Activated CD4-positive, alpha-beta T cell treated with anti-CD3 and anti-CD28 coated beads, Interleukin-2, amount 50 U/mL, for 48 hours (primary cell): ENCODE measurements at regions not wholly inside any gene's neighbourhood (a gene's known extent, or its start where the extent isn't known, plus 50 kb on each side); places are given as distances from the start of the nearest gene placed in this dataset.

Experiments used
- DNase-seq, 2 experiments: peaks; one replicate each; pipeline ENCODE4 v3.0.0-alpha.2; 2020

- DNase-seq = no peak
These were observed 517.3 kb upstream of the HS6ST1 start for GRCh38 chr2:128835974-128836373.

GRCh38 chr2:128836559-128837100 lies 518.0 kb upstream of the HS6ST1 start:
- DNase-seq = no peak

DNA sequence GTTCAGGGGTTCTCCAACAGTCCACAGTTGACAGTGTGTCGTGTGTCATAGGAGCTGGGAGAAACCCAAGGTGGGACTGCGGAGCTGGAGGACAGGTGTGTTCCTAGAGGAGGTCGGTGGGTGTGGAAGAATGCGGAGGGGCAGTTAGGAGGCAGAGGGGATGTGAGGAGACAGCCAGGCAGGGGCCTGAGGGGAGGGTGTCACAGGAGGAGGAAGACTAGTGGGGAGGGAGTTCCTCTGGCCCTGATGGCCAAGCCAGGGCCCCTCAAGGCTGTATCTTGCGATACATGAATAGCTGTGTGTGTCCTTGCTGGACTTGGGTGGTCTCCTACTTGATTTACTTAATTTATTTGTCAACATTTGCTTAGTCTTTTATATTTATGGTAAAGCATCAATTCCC lies 519.6 kb upstream of the HS6ST1 start:
- no peak for DNase-seq

- DNase-seq = no peak
These were observed 523.1 kb upstream of the HS6ST1 start for GRCh38 chr2:128841803-128842202.

DNA sequence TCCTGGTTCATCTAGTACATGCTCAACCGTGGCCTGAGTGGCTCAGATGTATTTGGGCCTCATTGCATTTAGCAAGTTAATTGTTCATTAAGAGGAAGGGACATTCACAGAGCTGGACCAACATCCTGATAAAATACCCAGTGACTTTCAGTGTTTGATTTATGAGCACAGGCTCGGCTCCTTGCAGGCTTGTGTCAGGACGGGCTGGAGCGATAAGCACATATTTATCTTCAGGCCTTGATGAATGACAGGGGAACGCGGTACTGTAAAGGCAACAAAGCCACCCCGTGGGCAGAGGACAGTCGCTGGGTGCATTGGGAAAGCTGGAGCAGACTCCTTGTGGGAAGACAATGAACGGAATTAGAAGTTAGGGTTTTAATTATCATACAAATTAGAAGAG lies 548.6 kb upstream of the HS6ST1 start:
- no peak for DNase-seq

DNA sequence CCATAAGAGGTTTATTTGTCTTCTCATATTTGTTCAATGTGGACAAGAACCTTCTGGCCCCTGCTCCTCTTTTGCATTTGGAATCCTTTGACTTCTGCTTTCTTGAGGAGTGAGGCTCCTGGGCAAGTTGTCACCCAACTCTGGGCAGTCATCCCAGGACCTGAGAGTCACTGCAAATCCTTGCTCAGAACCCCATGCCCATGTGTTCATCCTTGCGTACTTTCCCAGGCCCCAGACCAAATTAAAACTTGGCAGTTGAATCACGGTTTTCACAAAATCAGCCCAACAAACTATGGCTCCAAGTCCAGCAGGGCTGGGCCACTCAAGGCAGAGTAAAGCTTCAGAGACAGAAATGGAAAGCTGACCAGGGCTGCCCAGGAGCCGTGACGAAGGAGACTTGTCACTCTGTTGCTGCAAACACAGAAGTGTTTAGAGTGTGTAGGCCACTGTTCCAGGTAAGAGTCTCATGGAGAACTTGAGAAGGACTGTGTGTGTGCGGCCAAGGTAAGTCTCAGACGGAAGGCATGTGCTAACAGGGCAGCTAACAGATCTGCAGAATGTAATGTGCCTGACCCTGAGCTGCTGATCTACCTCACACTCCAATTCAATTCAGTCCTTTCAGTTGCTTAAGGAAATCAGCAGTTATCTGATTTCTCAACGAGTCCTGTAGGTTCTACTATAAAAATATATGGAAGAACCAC lies 549.4 kb upstream of the HS6ST1 start:
- no peak for DNase-seq

DNA sequence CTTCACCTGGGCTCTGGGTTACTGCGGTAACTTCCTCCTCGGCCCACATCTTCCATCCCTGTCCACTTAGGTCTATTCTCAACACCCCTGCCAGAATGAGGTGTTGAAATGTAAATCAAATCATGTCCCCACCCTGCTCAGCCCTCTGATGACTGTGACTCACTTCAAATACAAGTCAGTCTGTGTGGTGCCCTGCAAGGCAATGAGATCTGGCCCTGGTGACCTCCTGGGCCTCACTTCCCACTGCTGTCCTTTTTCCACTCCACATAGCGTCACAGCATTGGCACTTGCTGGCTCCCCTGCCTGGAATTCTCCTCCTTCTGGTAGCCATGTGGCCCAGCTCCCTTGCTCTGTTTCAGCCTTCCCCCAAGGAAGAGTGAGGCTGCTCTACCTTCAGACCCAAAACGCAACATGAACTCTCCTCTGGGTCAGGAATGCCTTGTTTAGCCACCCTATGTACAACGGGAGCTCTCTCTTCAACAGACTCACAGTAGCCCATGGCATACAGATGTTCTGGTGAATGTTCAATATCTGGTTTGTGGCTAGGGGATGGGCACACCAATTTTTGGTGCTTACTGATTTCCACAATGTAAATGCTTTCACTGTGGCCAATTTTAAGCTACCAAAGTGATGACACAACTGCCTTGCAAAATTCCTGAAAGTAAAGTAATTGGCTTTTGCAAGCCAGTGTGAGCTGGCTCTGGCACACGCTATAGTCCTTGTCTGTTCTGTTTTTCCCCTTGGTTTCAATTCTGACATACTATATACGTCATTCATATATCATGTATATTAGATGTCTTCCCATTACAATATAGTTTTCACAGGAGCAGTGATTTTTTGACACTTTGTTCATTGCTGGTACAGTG lies 550.3 kb upstream of the HS6ST1 start:
- DNase-seq = no peak

DNA sequence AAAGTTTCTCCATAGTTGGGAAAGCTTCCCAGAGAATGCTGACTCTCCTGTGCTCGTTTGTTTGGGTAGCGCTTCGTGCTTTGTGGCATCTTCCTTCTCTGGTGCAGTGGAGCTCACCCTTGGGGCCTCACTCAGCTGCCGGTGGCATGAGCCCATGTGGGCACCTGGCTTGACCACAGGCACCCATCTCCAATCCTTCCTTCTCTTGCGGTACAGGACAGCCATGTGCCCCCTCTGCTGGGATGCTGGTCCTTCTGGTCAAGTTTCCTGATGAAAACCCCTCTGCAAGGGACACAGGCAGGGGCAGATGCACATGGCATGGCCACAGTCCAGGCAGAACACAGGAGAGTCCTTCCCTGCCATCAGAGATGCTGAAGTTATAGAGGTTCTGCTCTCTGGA lies 555.9 kb upstream of the HS6ST1 start:
- no peak for DNase-seq

DNA sequence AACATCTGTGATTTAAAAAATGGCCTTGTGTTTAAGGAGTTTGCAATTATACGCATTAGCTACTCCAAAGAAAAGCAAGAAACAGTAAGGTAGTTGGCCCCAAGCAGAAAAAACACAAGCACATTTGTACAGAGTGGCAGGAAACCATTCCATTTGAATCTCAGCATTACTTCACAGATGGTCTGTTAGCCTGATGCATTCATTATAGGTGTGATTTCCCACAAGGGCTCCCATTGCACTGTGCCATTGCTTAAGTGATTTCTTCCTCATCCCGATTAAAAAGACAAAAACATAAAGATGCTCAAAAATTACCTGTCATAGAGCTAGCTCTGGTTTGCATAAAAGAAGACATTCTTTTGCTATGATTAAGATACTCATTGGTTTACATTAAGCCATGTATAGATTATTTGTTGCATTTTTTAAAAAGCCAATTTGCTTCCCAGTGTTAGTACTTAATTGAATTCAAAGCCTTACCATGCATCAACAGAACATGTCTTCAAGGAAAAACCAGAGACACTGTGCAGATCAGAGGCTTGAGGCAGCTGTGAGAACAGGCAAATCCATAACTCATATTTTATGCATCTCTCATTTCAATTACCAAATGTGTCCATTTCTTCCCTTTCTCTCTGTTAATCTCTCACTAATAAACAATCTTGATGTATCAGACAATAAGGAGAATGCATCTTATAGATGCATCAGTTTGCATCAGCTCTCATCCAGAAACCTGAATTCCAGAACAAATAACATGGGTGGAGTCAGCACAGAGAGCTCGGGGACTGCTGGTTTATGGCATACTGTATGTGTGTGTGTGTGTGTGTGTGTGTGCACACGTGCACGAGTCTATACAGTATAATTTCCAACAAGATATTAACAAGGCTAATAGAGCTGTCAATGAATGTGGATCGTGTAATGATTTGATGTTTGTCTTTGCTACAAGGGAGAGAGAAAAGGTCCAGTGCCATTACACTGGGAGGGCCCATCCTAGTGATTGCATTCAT lies 558.6 kb upstream of the HS6ST1 start:
- DNase-seq = no peak

DNA sequence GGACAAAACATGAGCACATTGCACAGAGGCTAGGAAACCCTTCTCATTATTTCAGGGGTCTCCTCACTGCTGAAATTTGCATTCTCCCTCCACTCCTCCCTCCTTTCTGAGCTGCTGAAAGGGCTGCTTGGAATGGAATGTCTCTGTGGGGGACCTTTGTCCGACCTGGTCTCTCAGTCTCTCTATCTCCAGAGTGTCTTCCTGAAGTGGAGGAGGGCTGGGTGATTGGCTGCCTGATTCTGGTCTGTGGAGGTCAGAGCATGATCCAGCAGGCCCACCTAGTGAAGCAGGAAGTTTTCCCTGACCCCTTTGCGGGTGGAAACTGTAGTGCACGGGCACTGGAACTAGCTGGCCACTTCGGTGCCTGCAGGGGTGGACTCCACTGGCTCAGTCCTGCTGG lies 560.5 kb upstream of the HS6ST1 start:
- DNase-seq = no peak

GRCh38 chr2:128894896-128895295 lies 576.2 kb upstream of the HS6ST1 start:
- no peak for DNase-seq

- DNase-seq = no peak
These were observed 583.1 kb upstream of the HS6ST1 start for GRCh38 chr2:128901572-128902391.

DNA sequence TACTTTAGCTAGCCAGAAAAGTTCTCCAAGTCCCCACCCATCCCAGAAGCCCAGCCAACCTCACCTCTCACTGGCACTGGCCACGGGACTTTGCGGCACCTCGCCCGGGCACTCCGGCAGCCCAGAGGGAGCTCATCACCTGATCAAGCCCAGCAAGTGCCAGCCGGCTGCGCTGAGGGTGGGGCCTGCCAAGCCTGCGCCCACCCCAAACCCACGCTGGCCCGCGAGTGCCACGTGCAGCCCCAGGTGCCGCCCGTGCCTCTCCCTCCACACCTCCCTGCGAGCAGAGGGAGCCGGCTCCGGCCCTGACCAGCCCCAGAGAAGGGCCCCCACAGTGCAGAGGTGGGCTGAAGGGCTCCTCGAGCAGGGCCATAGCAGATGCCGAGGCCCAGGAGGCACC lies 585.0 kb upstream of the HS6ST1 start:
- no peak for DNase-seq

DNA sequence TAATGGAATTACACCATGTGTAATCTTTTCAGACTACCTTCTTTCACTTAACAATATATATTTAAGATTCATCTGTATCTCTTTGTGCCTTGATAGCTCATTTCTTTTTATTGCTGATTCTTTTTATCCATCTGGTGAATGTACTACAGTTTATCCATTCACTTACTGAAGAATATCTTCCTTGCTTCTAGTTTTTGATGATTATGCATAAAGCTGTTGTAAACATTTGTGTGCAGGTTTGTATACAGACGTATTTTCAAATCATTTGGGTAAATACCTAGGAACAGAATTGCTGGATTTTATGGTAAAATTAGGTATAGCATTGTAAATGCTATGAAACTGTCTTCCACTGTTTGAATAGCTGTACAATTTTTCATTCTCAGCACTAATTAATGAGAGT lies 592.6 kb upstream of the HS6ST1 start:
- DNase-seq = no peak

DNA sequence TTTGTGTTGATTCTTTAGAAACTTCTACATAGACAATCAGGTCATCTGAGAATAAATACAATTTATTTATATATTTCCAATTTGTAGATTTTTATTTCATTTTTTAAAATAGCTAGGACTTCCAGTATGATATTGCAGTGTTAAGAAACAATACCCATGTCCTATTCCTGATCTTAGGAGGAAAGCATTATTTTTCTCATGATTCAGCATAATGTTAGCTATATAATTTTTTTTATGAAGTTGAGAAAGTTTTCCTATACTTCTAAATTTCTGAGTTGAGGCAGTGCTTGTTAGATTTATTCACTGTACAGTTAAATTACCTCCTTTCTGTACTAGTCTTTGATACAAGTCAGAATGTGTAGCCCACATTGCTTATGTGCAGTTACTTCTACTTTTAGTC lies 595.7 kb upstream of the HS6ST1 start:
- no peak for DNase-seq

GRCh38 chr2:128921751-128922150 lies 603.1 kb upstream of the HS6ST1 start:
- no peak for DNase-seq

DNA sequence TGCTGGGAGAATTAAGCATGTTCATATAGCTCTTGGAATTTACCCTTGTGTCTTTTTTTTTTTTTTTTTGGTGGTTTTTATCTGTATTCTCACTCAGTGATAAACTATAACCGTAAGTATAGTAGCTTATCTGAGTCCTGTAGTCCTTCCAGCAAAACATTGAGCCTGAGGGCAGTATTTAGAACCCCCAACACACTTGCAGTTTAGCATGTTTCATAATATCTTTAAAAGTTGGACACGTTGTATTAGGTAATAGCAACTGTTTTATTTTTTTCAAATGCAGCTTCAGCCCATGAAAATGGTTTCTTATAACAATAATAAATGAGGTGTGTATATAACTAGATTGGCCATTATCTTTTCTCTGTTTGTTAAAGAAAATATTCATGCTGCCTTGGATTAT lies 603.5 kb upstream of the HS6ST1 start:
- no peak for DNase-seq

DNA sequence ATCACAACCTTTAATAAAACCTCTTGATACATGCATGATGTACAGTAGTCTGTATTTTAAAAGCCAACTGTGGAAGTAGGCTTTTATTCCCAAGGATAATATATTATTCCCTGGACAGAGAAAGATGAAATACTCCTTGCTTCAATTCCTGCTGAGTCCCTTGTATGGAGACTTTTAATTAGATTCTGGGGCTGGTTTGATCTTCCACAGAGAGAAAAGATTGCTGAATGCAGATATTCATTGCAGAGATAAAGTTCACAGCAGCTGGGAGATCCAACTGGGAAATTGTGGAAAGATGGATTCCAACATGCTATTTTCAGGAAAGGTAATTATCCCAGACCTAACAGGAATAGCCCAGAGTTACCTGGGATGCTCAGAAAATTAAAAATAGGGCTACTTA lies 607.0 kb upstream of the HS6ST1 start:
- DNase-seq = no peak

GRCh38 chr2:128930101-128930500 lies 611.4 kb upstream of the HS6ST1 start:
- DNase-seq = no peak

GRCh38 chr2:128940378-128940777 lies 621.7 kb upstream of the HS6ST1 start:
- DNase-seq = no peak

GRCh38 chr2:128941751-128942150 lies 623.1 kb upstream of the HS6ST1 start:
- no peak for DNase-seq

DNA sequence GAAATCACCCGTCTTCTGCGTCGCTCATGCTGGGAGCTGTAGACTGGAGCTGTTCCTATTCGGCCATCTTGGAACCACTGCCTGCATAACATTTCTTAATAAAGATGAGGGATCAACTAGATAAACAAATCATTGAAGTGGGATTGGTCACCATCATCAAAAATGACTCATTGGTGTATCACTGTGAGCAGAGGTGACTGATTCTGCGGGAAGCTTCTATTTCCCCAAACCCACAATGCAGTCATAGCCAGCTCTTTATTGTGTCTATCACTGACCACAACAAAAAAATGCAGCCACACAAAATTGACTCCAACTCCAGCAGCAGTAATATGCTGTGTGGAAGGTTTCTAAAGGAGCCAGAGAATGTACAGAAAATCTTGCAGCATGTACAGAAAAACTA lies 630.7 kb upstream of the HS6ST1 start:
- DNase-seq = no peak
